AG09319 (cell line): ENCODE measurements at regions not wholly inside any gene's neighbourhood (a gene's known extent, or its start where the extent isn't known, plus 50 kb on each side); places are given as distances from the start of the nearest gene placed in this dataset.

Experiments used
- DNase-seq: peaks from one replicate; pipeline ENCODE4 v3.0.0-alpha.2; 2010; ENCODE audit warnings: low read depth; ENCODE audit errors: extremely low read depth
- TF ChIP-seq, protein P1 (sequence below): IDR thresholded peaks from 2 replicates; pipeline ENCODE4 v1.5.1; 2011; ENCODE audit warnings: low read depth, mild to moderate bottlenecking, inconsistent platforms, low read length, moderate library complexity

DNA sequence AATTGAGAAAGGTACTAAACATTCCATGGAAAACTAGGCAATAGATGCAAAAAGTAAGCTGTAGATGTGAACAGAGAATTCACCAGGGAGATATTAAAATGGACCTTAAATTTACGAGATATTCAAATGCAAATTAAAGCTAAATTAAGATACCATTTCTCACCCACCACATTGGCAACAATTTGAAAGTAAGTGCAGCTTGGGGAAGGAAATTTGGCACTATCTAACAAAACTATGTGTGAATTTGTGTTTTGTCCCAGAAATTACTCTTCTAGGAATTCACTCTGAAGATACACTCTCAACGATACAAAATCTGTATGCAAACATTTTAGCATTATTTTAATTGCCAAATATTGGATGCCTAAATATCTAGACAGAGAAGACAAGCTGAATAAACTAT is 178.2 kb upstream of the SORCS1 start:
- TF ChIP-seq, protein P1, sequence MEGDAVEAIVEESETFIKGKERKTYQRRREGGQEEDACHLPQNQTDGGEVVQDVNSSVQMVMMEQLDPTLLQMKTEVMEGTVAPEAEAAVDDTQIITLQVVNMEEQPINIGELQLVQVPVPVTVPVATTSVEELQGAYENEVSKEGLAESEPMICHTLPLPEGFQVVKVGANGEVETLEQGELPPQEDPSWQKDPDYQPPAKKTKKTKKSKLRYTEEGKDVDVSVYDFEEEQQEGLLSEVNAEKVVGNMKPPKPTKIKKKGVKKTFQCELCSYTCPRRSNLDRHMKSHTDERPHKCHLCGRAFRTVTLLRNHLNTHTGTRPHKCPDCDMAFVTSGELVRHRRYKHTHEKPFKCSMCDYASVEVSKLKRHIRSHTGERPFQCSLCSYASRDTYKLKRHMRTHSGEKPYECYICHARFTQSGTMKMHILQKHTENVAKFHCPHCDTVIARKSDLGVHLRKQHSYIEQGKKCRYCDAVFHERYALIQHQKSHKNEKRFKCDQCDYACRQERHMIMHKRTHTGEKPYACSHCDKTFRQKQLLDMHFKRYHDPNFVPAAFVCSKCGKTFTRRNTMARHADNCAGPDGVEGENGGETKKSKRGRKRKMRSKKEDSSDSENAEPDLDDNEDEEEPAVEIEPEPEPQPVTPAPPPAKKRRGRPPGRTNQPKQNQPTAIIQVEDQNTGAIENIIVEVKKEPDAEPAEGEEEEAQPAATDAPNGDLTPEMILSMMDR: no peak
- DNase-seq: no peak

DNA sequence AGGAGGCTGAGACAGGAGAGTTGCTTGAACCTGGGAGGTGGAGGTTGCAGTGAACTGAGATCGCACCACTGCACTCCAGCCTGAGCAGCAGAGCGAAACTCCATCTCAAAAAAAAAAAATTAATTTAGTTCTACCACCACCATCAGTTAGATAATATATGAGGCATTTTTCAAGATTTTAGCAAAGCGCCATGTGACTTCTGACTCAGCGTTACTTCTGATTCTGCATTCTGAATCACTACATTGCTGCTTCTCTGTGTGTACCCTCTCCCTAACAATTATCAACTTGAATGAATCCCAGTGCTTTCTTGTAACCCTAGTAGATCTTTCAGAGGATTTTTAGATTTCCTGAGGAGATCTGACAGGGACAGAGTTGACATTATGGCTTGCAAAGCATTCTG is 176.8 kb upstream of the SORCS1 start:
- TF ChIP-seq, protein P1: no peak
- no peak for DNase-seq

DNA sequence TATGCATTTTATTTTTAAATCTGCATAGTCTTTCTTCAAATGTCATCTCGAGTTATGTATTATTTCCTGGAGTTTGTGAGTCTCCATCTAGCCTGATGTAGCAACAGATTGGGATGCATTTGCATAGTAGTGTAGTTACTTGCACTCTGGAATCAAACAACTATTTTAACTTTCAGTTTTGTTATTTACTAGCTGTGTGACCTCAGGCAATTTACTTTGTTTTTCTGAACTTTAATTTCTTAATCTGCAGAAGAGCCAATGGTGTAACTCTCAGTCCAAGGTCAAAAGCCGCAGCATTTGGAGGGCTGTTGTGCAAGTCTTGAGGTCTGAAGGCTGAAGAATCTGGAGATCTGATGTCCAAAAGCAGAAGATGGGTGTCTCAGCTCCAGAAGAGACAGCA is 175.8 kb upstream of the SORCS1 start:
- DNase-seq: no peak
- TF ChIP-seq, protein P1: no peak

DNA sequence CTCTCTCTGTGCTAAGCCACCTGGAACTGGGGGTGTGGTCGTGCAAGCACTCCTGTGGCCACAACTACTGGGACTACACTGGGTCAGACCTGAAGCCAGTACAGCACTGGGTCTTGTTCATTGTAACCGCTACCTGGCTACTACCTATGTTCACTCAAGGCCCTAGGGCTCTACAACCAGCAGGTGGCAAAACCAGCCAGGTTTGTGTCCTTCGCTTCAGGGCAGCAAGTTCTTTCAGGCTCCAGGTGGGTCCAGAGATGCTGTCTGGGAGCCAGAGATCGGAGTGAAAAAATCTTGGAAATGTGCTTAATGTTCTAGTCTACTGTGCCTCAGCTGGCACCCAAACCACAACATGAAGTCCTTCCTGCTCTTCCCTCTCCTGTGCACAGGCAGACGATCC is 171.6 kb upstream of the SORCS1 start:
- DNase-seq: no peak
- TF ChIP-seq, protein P1: no peak

DNA sequence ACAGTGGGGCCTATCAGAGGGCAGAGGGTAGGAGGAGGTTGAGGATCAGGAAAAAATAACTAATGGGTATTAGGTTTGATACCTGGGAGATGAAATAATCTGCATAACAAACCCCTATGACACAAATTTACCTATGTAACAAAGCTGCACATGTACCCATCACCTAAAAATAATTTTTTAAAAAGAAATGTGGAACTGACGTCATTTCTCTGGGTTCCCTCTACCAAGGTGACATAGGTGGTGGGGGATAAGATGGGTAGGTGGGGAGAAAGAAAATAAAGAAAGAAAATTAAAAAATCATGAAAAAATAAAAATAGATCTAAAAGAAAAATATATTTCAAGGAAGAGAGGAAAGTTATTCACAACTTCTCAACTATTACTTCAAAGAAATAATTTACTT is 153.1 kb upstream of the SORCS1 start:
- DNase-seq: no peak
- TF ChIP-seq, protein P1: no peak

DNA sequence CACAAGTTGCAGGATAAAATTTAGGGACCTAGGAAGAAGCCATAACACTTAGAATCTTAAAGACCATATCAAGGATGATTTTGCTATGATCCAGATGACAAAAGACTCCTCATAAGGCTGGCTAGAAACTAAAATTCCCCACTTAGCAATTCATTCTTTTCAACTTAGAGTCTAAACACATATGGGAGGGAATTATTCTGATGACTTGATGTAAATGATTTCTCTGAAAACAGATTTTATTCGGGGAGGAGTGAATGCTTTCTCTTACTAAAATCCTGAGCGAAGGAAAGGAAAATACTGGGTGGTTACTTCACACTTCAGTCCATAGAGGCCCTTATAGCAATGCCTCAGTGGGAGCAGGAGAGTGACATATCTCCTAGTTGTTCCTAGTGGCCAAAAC is 138.7 kb upstream of the SORCS1 start:
- DNase-seq: no peak
- TF ChIP-seq, protein P1: no peak

DNA sequence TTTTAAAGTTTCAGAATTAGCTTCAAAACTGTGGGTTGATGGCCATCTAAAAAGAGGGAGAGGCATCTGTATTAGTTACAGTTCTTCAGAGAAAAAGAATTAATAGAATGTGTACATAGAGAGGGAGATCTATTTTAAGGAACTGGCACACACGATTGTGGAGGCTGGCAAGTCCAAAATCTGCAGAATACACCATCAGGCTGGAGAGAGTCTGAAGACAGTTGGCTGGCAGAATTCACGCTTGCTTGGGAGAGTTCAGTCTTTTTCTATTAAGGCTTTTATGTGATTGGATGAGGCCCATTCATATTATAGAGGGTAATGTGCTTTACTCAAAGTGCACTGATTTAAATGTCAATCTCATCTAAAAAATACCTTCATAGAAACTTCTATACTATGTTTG is 135.1 kb upstream of the SORCS1 start:
- TF ChIP-seq, protein P1: no peak
- no peak for DNase-seq

DNA sequence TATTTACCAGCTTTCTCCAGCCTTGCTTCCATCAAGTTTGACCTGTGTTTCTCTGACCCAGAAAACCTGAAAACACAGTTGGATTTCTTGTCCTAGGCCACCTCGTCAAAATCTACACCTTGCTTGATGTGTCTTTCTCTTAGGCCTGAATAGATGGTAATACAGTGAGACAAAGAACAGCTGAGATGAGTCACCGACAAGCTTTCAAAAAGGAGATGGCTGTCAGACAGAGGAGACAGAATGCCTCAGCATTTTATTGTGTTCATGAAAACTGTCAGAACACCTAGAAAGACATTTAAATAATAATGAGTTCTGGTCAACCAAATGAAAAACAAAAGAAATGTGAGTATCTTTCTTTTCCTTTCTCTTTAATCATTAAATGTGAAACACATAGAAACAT is 119.7 kb upstream of the SORCS1 start:
- TF ChIP-seq, protein P1: no peak
- DNase-seq: no peak
